HG03108 (cell line): ENCODE measurements at regions not wholly inside any gene's neighbourhood (a gene's known extent, or its start where the extent isn't known, plus 50 kb on each side); places are given as distances from the start of the nearest gene placed in this dataset.

Experiments used
- ATAC-seq: cut with Tn5 transposase; IDR thresholded peaks from one replicate; pipeline ENCODE4 v1.9.1; 2021; ENCODE audit warnings: moderate library complexity; ENCODE audit not compliant: unreplicated experiment

GRCh38 chr4:136194962-136195361 is 1337.3 kb downstream of the PCDH18 start:
- ATAC-seq, result no peak

- no peak for ATAC-seq
Observed at GRCh38 chr4:136186650-136187049, 1345.6 kb downstream of the PCDH18 start.

- no peak for ATAC-seq
Observed at GRCh38 chr4:136183513-136183912, 1348.8 kb downstream of the PCDH18 start.

GRCh38 chr4:136156947-136157346 is 1375.3 kb downstream of the PCDH18 start:
- ATAC-seq, result no peak

- no peak for ATAC-seq
Observed at GRCh38 chr4:136150046-136150445, 1382.2 kb downstream of the PCDH18 start.

- ATAC-seq, result no peak
Observed at GRCh38 chr4:136136601-136137000, 1395.7 kb downstream of the PCDH18 start.

- no peak for ATAC-seq
Observed at GRCh38 chr4:136124251-136124745, 1408.0 kb downstream of the PCDH18 start.

- no peak for ATAC-seq
Observed at GRCh38 chr4:136121426-136121825, 1410.9 kb downstream of the PCDH18 start.

GRCh38 chr4:136113921-136114320 is 1418.4 kb downstream of the PCDH18 start:
- no peak for ATAC-seq

- ATAC-seq, result no peak
Observed at GRCh38 chr4:136112116-136112515, 1420.2 kb downstream of the PCDH18 start.

- no peak for ATAC-seq
Observed at GRCh38 chr4:136106753-136107152, 1425.5 kb downstream of the PCDH18 start.

- ATAC-seq, result no peak
Observed at GRCh38 chr4:136103616-136104015, 1428.7 kb downstream of the PCDH18 start.

GRCh38 chr4:136097676-136098075 is 1434.6 kb downstream of the PCDH18 start:
- no peak for ATAC-seq

- no peak for ATAC-seq
Observed at GRCh38 chr4:136088211-136088867, 1444.0 kb downstream of the PCDH18 start.

- ATAC-seq, result no peak
Observed at GRCh38 chr4:136078976-136079375, 1453.3 kb downstream of the PCDH18 start.

- ATAC-seq, result no peak
Observed at GRCh38 chr4:136056748-136057147, 1475.5 kb downstream of the PCDH18 start.

GRCh38 chr4:136055360-136055759 is 1476.9 kb downstream of the PCDH18 start:
- no peak for ATAC-seq

- no peak for ATAC-seq
Observed at GRCh38 chr4:136036744-136037143, 1495.5 kb downstream of the PCDH18 start.

GRCh38 chr4:136032391-136032790 is 1499.9 kb downstream of the PCDH18 start:
- no peak for ATAC-seq

- no peak for ATAC-seq
Observed at GRCh38 chr4:136025540-136025939, 1506.8 kb downstream of the PCDH18 start.

GRCh38 chr4:136017556-136017955 is 1514.7 kb downstream of the PCDH18 start:
- no peak for ATAC-seq

GRCh38 chr4:136012220-136012619 is 1520.1 kb downstream of the PCDH18 start:
- no peak for ATAC-seq

GRCh38 chr4:136009258-136009832 is 1522.9 kb downstream of the PCDH18 start:
- no peak for ATAC-seq
